CD4-positive, alpha-beta T cell treated with Interleukin-6 at 100 ng/mL for 8 hours (primary cell): ENCODE measurements at regions not wholly inside any gene's neighbourhood (a gene's known extent, or its start where the extent isn't known, plus 50 kb on each side); places are given as distances from the start of the nearest gene placed in this dataset.
"Not testable (repeated sequence)": the region's sequence is repeated elsewhere in the genome, so short reads cannot be mapped to it uniquely, and the experiment has no call there.

Source experiments
- DNase-seq: peaks from one replicate; pipeline ENCODE4 v3.0.0-alpha.2; 2020; ENCODE audit warnings: mixed read lengths, low spot score

GRCh38 chr10:85012305-85012704 lies 683.9 kb downstream of the CCSER2 start:
- DNase-seq: no peak

- no peak for DNase-seq
Measured at GRCh38 chr10:85026878-85027467, 698.6 kb downstream of the CCSER2 start.

GRCh38 chr10:85032981-85033380 lies 704.6 kb downstream of the CCSER2 start:
- DNase-seq: no peak

- DNase-seq: no peak
Measured at GRCh38 chr10:85036661-85037060, 708.3 kb downstream of the CCSER2 start.

GRCh38 chr10:85039311-85039710 lies 710.9 kb downstream of the CCSER2 start:
- DNase-seq: no peak

- no peak for DNase-seq
Measured at GRCh38 chr10:85043207-85043606, 714.8 kb downstream of the CCSER2 start.

- no peak for DNase-seq
Measured at GRCh38 chr10:85045046-85045445, 716.7 kb downstream of the CCSER2 start.

GRCh38 chr10:85047170-85047834 lies 718.9 kb downstream of the CCSER2 start:
- no peak for DNase-seq

GRCh38 chr10:85047979-85048378 lies 719.6 kb downstream of the CCSER2 start:
- no peak for DNase-seq

- DNase-seq: no peak
Measured at GRCh38 chr10:85048644-85049043, 720.3 kb downstream of the CCSER2 start.

- no peak for DNase-seq
Measured at GRCh38 chr10:85060944-85061343, 732.6 kb downstream of the CCSER2 start.

GRCh38 chr10:85061401-85061800 lies 733.0 kb downstream of the CCSER2 start:
- no peak for DNase-seq

GRCh38 chr10:85067955-85068354 lies 739.6 kb downstream of the CCSER2 start:
- no peak for DNase-seq

GRCh38 chr10:85080934-85081333 lies 752.5 kb downstream of the CCSER2 start:
- no peak for DNase-seq

- no peak for DNase-seq
Measured at GRCh38 chr10:85098835-85099521, 770.6 kb downstream of the CCSER2 start.

GRCh38 chr10:85100495-85100894 lies 772.1 kb downstream of the CCSER2 start:
- no peak for DNase-seq

- no peak for DNase-seq
Measured at GRCh38 chr10:85105614-85106255, 777.3 kb downstream of the CCSER2 start.

GRCh38 chr10:85111271-85111670 lies 782.9 kb downstream of the CCSER2 start:
- no peak for DNase-seq

- DNase-seq: no peak
Measured at GRCh38 chr10:85124603-85125051, 796.2 kb downstream of the CCSER2 start.

GRCh38 chr10:85137253-85137652 lies 808.9 kb downstream of the CCSER2 start:
- DNase-seq: no peak

- no peak for DNase-seq
Measured at GRCh38 chr10:85138046-85138445, 809.7 kb downstream of the CCSER2 start.

GRCh38 chr10:85139124-85139523 lies 810.7 kb downstream of the CCSER2 start:
- DNase-seq: no peak

- DNase-seq: not testable (repeated sequence)
Measured at GRCh38 chr10:85141520-85141919, 813.1 kb downstream of the CCSER2 start.
